ENCODE measurements at regions not wholly inside any gene's neighbourhood (a gene's known extent, or its start where the extent isn't known, plus 50 kb on each side); places are given as distances from the start of the nearest gene placed in this dataset.
"Not testable (repeated sequence)": the region's sequence is repeated elsewhere in the genome, so short reads cannot be mapped to it uniquely, and the experiment has no call there.

DNA sequence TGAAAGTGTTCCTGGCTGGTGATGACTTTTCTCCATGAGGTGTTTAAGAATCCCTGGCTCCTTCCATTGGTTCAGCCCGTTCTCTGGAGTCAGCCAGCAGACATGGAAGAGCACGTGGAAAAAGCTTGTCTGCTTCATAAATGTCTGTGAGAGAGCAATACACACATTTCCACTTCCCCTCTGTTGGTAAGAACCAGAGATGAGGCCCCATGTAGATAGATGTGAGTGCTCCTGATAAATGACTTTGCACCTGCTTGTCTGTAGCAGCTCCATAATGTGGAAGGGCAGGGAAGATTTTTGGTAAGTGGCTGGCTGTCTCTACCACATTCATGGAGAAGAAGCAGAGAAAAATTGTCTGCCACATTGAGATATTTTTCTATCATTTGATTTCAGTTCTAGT, 325.8 kb downstream of the LMO7 start:
- DNase-seq = no peak

DNA sequence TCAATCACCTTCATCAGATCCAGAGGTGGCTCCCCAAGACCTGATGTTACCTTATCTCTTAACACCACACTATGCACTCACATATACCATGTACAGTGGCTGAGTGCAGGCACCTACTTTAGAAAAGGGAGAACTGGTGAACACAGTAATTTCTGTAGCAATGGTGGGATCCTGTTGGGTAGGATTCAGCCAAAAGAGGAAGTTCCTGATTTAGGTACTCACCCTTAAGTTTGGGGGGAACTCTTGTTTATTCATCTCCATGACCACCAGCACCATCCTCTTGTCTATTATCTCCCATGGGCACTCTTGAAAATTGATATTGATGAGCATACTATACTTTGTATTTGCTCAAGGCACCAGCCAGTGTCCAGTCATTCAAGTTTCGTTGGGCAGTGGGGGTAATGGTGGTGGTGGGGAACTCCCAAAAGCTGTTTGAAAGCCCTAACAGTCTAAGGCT, 324.4 kb downstream of the LMO7 start:
- DNase-seq = no peak

DNA sequence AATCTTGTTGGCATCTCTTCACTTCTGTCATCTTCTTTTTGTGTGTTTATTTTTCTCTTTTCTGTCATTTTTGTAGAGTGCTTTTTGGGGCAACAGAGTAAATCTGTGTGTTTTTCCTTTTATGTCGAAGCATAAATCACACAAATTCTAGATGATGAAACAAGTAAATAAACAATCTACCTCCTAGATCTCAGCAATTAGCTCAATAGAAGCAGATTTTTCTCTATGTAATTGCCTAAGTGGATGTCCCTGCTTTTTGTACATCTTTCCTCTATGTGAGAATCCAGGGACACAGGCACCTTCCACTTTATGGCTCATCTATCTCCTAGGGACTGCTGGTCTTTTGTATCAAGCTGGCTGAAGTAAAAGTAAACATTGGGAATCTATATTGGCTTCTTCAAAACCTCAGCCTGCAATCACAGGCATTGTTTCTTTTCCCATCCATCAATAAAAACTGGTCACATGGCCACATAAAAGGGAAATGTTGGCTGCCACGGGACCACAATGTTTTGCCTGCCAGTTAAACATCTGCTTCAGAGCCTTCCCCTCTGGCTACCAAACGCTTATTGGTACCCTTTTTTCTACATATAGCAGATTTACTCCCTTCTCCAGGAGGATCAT, 323.8 kb downstream of the LMO7 start:
- DNase-seq = no peak

DNA sequence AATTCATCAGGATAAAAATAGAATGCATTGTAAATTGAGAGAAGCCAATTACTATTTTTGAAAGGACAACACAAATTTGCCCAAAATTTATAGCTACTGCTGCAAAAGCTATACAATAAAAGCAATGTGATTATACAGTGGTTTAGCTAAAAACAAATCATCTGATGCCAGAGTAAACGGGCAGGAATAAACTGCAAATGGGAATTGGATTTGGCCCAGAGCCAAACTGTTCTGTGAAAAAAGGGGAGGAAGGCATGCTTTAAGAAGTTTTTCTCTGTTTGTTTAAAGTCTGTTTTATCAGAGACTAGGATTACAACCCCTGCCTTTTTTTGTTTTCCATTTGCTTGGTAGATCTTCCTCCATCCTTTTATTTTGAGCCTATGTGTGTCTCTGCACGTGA, 317.5 kb downstream of the LMO7 start:
- DNase-seq = not testable (repeated sequence)

DNA sequence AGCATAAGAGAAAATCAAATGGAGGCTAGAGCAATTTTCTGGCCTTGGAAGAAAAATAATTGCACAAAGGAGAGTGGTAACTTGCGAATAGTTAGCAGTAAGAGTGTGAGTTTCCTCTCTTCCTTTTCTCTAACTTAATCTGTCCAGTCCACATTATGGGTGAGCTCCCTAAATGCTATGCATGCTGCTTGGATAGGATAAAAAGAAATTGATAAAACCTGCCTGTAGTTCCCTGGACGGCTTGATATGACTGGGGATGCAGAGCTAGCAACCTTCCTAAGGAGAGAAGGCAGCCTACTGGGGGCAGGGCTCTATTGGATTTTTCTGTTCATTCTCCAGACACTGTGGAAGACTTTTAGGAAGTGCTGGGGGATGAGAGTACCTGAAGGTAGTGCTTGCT, 311.3 kb downstream of the LMO7 start:
- DNase-seq = no peak

DNA sequence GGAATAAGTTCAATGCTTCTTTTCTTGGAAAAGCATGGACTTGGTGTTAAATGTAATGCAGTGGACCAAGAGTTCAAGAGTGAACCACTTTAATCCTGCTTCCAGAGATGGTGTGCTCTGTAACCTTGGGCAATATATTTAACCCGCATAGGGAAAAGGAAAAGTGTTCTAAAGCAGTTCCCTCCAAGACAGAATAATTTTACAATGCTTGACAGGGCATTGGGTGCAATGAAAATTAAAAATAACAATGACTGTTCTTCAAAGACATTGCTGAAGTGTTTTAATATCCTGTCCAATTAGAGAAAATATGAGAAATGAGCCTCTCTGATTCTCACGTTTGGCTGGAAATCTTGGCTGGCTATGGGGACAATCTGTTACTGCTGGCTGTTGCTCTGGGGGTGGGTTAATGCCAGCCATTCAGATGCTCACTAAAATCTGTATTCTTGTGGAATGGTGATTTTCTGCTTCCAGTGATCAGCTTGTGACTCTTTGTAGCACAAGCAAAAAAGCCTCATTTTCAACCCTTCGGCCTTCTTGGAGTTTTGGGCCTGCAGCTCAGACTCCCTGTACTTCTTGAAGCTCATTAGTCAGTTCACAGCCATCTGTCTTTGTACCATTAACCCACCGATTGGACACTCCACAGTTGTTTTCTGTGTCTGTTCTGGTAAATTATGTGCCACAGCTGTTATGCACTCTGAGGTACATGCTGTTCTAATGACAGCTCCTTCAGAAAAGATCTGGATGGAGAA, 310.6 kb downstream of the LMO7 start:
- DNase-seq = peak in 10 of 56 donors; percentile 1 to 48 (median 4)

DNA sequence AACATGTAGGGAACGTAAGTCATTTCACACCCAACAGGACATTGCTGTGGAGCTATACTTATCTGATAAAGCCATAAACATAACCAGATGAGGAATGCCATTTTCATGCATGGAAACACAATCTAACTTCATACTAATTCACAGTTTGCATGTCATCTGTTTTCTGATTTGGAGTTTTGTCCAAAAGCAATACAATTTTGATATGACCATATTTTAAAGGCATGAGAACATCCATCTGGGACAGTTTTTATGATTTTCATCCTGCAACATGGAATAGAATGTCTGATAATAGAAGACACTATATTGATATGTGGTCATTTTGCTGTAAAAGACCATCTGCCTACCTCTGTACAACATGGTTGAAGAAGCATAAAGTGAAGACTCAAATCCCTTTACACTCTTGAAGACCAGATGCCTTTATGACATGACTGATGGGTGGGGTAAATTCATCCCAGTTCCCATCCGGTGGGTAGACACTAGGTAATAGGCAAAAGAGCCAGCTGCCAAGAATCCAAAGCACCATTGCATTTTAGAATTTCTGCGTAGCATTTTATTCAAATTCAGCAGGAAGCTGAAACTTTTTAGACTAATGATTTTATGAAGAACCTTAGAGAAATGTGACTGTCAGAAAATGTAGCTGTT, 309.8 kb downstream of the LMO7 start:
- DNase-seq = no peak

DNA sequence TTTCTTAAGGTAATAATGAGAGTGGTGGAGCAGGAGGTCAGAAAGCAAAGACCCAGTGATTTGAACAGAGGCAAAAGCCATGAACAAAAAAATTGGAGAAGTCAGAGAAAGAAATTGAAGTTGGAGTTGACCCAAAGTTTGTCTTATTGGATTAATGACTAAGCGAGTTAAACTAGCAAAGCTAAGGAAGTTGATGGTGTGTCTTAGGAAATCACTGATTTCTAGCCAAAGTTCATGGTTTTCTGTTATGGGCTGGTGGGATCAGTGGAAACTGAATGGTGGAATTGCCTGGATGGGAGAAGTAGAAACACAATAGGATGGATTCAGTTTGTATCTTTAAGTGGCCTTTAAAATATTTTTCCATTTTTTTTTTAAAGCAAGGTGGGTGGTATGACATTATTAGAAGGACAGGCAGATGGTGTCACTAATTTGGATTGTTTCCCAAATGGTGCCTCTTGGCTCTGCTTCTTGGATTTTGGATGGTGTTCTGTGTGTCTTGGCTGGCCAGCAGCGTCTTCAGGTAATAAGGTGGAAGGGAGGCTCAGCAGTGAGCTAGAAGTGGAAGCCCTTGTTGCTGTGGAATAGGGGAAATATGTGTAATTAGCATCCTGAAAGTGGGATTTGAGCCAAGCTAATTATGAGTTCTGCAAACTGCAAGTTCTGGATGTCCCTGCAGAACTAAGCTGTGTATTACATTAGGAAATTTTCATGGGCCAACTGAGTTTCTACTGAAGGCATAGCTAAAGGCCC, 302.9 kb downstream of the LMO7 start:
- DNase-seq = no peak

DNA sequence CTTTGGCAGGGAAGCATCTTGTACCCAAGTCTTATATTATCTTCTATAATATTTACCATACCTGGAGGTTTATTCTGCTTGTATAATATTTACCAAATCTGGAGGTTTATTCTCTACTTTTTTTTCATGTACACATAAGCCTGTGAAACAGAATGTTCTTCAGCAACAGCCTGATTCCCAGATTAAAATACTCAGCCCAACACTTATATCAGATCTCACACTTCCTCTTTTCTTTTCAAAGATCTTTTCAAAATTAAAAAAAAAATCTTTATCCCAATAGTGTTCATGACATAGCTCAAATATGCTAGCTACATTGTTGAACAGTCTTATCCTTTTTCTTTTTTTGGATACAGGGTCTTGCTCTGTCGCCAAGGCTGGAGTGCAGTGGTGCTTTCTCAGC, 300.7 kb downstream of the LMO7 start:
- DNase-seq = no peak

DNA sequence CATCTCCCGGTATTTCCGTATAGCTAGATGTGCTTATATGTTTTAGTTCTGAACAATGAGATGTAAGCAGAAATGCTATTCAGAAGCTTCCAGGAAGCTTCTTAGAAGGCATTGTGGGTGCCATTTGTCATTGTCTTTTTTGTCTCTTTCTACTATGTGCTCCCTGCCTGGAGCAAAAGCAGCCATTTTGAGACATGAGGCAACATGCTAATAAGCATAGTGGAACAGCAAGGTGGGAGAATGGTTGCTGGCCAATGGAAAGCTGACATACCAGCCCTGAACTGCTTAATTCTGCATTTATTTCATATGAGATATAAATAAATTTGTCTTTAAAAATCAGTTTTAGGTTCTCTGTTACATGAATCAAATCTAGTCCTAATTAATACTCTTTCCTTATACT, 299.7 kb downstream of the LMO7 start:
- no peak for DNase-seq

DNA sequence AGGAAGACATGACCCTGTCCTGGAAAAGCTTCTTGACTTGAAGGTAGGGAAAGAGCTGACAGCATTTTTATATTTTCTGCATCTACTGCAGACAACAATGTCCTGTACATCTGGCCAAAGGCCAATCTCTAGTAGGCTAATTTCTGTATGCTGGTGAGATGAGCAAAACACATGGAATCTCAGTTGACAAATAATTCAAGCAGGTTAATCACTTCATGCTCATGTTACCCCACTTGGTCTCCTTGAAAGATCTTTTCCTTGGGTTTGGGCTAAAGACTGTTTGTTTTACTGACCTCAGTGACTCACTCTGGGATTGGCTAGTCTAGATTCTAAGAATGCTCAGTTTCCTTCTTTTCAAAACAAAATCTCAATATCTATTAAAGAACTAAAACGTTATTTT, 298.8 kb downstream of the LMO7 start:
- DNase-seq = no peak

DNA sequence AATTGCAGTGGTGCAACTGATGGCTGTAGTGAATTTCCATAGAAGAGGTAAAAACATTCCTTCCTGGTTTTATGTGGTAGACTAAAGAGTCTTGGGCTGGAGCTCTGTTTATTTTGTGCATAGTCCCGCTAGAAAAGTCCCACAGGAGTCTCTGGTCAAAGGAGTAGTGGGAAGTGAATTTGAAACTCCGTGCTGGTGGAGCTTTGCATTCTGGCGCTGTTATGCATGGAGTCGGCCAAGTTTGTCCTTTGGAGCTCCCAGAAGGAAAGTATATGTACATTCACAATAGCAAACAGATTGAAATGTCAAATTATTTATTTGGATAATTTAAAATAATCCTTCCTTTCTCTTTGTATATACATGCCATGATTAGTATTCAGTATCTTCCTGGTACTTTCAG, 296.5 kb downstream of the LMO7 start:
- DNase-seq = no peak

DNA sequence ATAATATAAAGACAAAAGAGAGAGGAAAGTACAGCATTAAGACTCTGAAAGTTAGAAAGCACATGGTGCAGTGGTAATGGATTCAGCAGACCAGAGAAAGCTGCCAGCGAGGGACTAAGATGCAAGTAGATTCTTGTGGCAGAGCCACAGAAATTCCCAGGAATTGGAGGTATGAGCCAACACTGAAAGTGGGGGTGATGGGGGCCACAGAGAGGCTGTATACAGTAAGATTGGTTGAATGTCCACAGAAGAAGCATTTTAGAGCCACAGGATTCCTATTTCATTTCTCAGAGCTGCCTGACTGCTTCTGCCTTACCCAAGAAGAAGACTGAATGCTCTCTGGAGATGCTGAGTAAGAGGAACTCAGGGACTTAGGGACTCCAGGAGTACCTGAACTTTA, 295.0 kb downstream of the LMO7 start:
- no peak for DNase-seq

DNA sequence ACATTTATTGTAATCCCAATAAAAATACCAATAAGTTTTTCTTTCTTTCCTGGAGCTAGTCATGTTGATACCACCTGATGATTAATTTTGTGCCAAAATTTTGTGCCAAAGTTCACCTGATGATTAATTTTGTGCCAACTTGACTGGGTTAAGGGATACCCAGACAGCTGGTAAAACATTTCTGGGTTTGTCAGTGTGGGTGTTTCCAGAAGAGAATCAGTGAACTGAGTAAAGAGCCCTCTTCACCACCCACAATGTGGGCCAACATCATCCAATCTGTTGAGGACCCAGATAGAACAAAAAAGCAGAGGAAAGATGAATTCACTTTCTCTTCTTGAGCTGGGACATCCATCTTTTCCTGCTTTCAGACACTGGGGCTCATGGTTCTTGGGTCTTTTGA, 292.9 kb downstream of the LMO7 start:
- no peak for DNase-seq

DNA sequence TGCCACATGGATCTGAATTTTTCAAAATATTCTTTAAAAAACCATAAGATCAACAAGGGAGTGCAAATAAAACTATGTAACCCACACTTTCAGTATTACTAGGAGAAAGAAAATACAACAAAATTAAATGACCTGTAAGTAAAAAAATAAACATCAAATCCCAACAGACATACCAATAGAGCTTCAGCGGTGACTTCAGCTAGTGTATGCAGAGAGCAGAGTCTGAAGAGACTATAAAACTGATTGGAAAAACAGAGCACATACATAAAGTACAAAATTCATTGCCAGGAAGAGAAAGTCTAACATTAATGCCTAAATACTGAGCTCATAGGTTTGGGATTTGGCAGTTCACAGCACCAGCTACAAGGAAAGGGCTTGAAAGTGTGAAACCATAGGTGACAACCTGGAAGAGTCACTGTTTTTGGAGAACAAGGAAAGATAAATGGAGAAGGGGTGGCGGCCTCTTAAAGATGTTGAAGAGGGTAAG, 291.1 kb downstream of the LMO7 start:
- no peak for DNase-seq

DNA sequence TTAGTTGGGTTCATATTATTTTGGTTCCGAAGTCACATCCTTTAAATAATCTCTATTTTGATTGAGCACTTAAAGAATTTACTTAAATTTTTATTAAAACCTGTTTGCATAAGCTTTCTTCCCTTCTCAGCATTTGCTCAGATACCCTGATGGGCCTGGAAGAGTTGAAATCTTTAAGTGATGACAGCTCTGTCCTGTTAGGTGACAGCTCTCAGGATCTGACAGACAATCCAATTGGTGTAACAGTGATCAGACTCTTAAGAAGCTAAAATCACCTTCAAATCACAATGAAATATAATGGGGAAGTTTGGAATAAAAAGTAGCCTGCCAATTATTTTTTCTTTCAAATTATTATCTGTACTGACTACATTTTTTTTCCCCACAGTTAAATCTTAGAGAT, 284.4 kb downstream of the LMO7 start:
- no peak for DNase-seq

DNA sequence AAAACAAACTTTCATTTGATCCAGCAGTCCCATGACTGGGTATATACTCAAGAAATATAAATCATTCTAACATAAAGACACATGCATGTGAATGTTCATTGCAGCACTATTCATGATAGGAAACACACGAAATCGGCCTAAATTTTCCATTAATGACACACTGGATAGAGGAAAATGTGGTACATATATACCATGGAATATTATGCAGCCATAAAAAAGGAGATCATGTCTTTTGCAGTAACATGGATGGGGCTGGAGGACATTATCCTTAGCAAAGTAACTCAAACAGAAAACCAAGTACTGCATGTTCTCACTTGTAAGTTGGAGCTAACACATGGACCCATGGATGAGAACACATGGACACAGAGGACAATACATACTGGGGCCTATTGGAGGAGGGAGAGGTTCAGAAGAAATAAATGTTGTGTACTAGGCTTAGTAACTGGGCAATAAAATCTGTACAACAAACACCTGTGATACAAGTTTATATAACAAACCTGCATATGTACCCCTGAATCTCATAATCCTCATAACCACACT, 283.6 kb downstream of the LMO7 start:
- no peak for DNase-seq

DNA sequence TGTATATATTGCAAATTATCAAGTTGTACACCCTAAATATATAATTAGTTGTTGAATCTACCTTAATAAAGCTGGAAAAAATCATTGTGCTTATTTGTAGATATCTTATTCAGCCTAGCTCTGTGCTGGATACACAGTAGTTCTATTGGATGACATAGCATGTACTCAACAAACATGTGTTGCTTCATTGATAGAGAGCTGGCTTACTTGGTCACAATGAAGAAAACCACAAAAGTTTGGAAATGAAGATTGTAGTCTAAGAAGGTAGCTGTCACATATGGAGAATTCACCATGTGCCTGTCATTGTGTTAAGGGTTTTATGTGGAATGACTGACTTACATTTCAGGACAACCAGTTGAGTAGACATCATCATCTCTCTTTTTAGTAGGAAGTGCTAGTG, 278.9 kb downstream of the LMO7 start:
- no peak for DNase-seq

DNA sequence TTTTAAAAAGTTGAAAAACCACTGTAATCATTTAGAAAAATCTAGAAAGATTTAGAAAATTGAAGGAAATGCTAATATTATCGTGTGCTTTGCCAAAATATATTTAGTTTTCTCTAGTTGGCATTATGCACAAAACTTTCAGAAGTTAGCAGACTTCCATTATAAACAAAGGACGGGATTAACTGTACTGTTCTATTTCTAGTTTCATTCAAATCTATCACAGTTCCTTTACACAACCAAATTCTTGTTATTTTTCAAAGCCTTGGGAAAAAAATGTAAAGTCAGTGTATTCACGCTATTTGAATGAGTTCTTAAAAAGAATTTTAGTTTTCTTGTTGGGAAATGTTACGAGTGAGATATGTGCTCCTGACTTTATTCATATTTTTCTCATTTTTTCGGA, 277.8 kb downstream of the LMO7 start:
- DNase-seq = no peak

DNA sequence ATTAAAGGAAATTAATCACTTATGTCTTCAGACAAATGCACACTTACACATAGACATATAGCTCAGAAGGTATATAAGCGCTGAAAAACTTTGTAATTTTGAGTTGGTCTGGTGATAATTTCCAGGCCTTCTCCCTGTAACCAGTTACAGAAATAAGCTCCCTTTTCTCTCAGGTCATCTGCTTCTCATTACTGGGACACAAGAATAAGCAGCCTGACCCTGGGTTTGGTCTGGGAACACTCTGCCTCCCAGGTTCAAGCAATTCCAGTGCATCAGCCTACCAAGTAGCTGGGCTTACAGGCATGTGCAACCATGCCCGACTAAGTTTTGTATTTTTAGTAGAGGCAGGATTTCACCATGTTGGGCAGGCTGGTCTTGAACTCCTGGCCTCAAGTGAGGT, 274.5 kb downstream of the LMO7 start:
- no peak for DNase-seq

All from amygdala (tissue), 56 donors.